H1 (cell line): ENCODE measurements at regions not wholly inside any gene's neighbourhood (a gene's known extent, or its start where the extent isn't known, plus 50 kb on each side); places are given as distances from the start of the nearest gene placed in this dataset.

ENCODE experiments used
- CTCF ChIA-PET: fragments of 300-600 bp; sonication (Branson Sonifier 250); formaldehyde crosslinking; loops from one replicate; lab custom pipeline; 2021; ENCODE audit not compliant: partially characterized antibody; lab: Charles Lee
- POLR2A ChIA-PET: fragments of 300-600 bp; sonication (Branson Sonifier 250); formaldehyde crosslinking; loops from one replicate; lab custom pipeline; 2021; ENCODE audit warnings: inconsistent platforms; ENCODE audit not compliant: partially characterized antibody; lab: Charles Lee
- DNase-seq, 2 experiments: peaks; one replicate each; pipeline versions ENCODE4 v3.0.0 to v3.0.0-alpha.2; 2010 to 2022; ENCODE audit warnings: low spot score in 2 of 2, low read depth in 1 of 2, mixed read lengths in 1 of 2
- FAIRE-seq: peaks from 2 replicates; lab custom pipeline; 2011; peaks lifted over from hg19 to GRCh38; lab: Jason Lieb, UNC
- H2AFZ ChIP-seq: 2 replicates; pipeline ENCODE4 v1.8.1; 2012; ENCODE audit warnings: low read length, inconsistent platforms
- H2AK5ac ChIP-seq: 2 replicates; pipeline ENCODE4 v1.6.1; 2013; ENCODE audit warnings: low read depth, low read length
- H2BK120ac ChIP-seq: replicated peaks from 2 replicates; pipeline ENCODE3; 2013; ENCODE audit warnings: low read depth, low read length, inconsistent platforms
- H2BK12ac ChIP-seq: 2 replicates; pipeline ENCODE4 v1.6.1; 2013; ENCODE audit warnings: low read depth, low read length
- H2BK15ac ChIP-seq: 2 replicates; pipeline ENCODE4 v1.6.1; 2013; ENCODE audit warnings: low read length
- H2BK20ac ChIP-seq: 2 replicates; pipeline ENCODE4 v1.6.1; 2013; ENCODE audit warnings: low read length
- H2BK5ac ChIP-seq: 2 replicates; pipeline ENCODE4 v1.6.1; 2013; ENCODE audit warnings: low read depth, low read length
- H3K14ac ChIP-seq: 2 replicates; pipeline ENCODE4 v1.6.1; 2013; ENCODE audit warnings: inconsistent platforms; ENCODE audit not compliant: insufficient read length
- H3K18ac ChIP-seq: 2 replicates; pipeline ENCODE4 v1.6.1; 2013; ENCODE audit warnings: low read length; ENCODE audit errors: extremely low read depth
- H3K23ac ChIP-seq: 2 replicates; pipeline ENCODE4 v1.6.1; 2013; ENCODE audit warnings: inconsistent platforms; ENCODE audit not compliant: insufficient read length
- H3K23me2 ChIP-seq: 2 replicates; pipeline ENCODE4 v1.6.1; 2013; ENCODE audit warnings: low read depth, low read length
- H3K27ac ChIP-seq: 2 replicates; pipeline ENCODE4 v1.6.1; 2011; ENCODE audit warnings: low read depth, low read length, inconsistent platforms
- H3K27me3 ChIP-seq, 4 experiments: replicated peaks in 1 of 4; 1 replicate in 1 of 4; 2 replicates in 3 of 4; pipeline versions ENCODE4 v1.6.1 to v1.8.1; 2011 to 2013; ENCODE audit warnings: low read length in 3 of 4, mild to moderate bottlenecking in 3 of 4, inconsistent platforms in 2 of 4, mixed read lengths in 2 of 4, moderate library complexity in 1 of 4; ENCODE audit not compliant: control insufficient read depth in 3 of 4, insufficient read depth in 3 of 4; ENCODE audit errors: extremely low read depth in 1 of 4
- H3K36me3 ChIP-seq, 4 experiments: 2 replicates each; pipeline versions ENCODE4 v1.6.1 to v1.8.1; 2011 to 2013; ENCODE audit warnings: mild to moderate bottlenecking in 4 of 4, low read length in 3 of 4, moderate library complexity in 2 of 4, control low read depth in 1 of 4, inconsistent platforms in 1 of 4; ENCODE audit not compliant: insufficient read depth in 4 of 4, control insufficient read depth in 2 of 4
- H3K4ac ChIP-seq: replicated peaks from 2 replicates; pipeline ENCODE3; 2013; ENCODE audit warnings: low read length, low read depth, mixed read lengths, inconsistent platforms; ENCODE audit not compliant: insufficient read length
- H3K4me1 ChIP-seq, 4 experiments: replicated peaks in 1 of 4; 1 replicate in 1 of 4; 2 replicates in 3 of 4; pipeline versions ENCODE4 v1.6.1 to v1.8.1; 2011 to 2013; ENCODE audit warnings: low read length in 3 of 4, inconsistent platforms in 2 of 4, mixed read lengths in 1 of 4; ENCODE audit not compliant: insufficient read depth in 4 of 4, control insufficient read depth in 3 of 4
- H3K4me2 ChIP-seq, 2 experiments: 2 replicates each; pipeline versions ENCODE4 v1.6.1 to v1.8.1; 2011 to 2013; ENCODE audit warnings: low read depth in 2 of 2, low read length in 2 of 2, control low read depth in 1 of 2, inconsistent platforms in 1 of 2, mild to moderate bottlenecking in 1 of 2; ENCODE audit not compliant: insufficient read depth in 1 of 2
- H3K4me3 ChIP-seq, 4 experiments: fragments of 200-600, 300-600 bp in 1 of 4; sonication (generic), shearing (Covaris generic), sonication (Bioruptor Twin) in 1 of 4; 2 replicates each; pipeline versions ENCODE4 v1.5.1 to v1.8.1; 2011 to 2016; ENCODE audit warnings: low read length in 4 of 4, low read depth in 3 of 4, control low read depth in 2 of 4, inconsistent platforms in 2 of 4, mild to moderate bottlenecking in 2 of 4, mixed read lengths in 1 of 4, moderate library complexity in 1 of 4; ENCODE audit not compliant: insufficient read depth in 2 of 4; ENCODE audit errors: extremely low read depth in 1 of 4
- H3K56ac ChIP-seq: replicated peaks from 2 replicates; pipeline ENCODE3; 2013; ENCODE audit warnings: low read depth, mild to moderate bottlenecking, mixed read lengths, low read length, inconsistent platforms; ENCODE audit not compliant: insufficient read length
- H3K79me1 ChIP-seq: 2 replicates; pipeline ENCODE4 v1.6.1; 2013; ENCODE audit warnings: low read depth, low read length, control low read depth
- H3K79me2 ChIP-seq, 2 experiments: 2 replicates each; pipeline versions ENCODE4 v1.6.1 to v1.8.1; 2012 to 2013; ENCODE audit warnings: low read length in 2 of 2, mild to moderate bottlenecking in 2 of 2, inconsistent platforms in 1 of 2; ENCODE audit not compliant: insufficient read depth in 2 of 2, control insufficient read depth in 1 of 2
- H3K9ac ChIP-seq, 4 experiments: replicated peaks in 1 of 4; 1 replicate in 1 of 4; 2 replicates in 3 of 4; pipeline versions ENCODE4 v1.6.1 to v1.8.1; 2011 to 2013; ENCODE audit warnings: low read depth in 3 of 4, low read length in 3 of 4, control low read depth in 2 of 4, mild to moderate bottlenecking in 2 of 4, moderate library complexity in 2 of 4, inconsistent platforms in 1 of 4; ENCODE audit errors: extremely low read depth in 1 of 4
- H3K9me3 ChIP-seq, 2 experiments: 2 replicates each; pipeline versions ENCODE4 v1.6.1 to v1.8.1; 2012 to 2013; ENCODE audit warnings: mild to moderate bottlenecking in 2 of 2, moderate library complexity in 2 of 2, control low read depth in 1 of 2, inconsistent platforms in 1 of 2, low read depth in 1 of 2, low read length in 1 of 2, mixed read lengths in 1 of 2; ENCODE audit not compliant: insufficient read depth in 2 of 2
- H4K20me1 ChIP-seq, 2 experiments: replicated peaks in 1 of 2; 2 replicates each; pipeline versions ENCODE3 to v1.8.1; 2011 to 2013; ENCODE audit warnings: inconsistent platforms in 2 of 2, low read length in 2 of 2, mild to moderate bottlenecking in 1 of 2; ENCODE audit not compliant: insufficient read depth in 2 of 2, control insufficient read depth in 1 of 2
- H4K5ac ChIP-seq: 2 replicates; pipeline ENCODE4 v1.6.1; 2013; ENCODE audit warnings: low read length, low read depth, mixed read lengths, inconsistent platforms; ENCODE audit not compliant: insufficient read length
- H4K8ac ChIP-seq: 2 replicates; pipeline ENCODE4 v1.8.0; 2013; ENCODE audit warnings: mild to moderate bottlenecking, moderate library complexity, low read length, inconsistent platforms; ENCODE audit not compliant: insufficient read depth; ENCODE audit errors: extremely low read depth
- H4K91ac ChIP-seq: replicated peaks from 2 replicates; pipeline ENCODE3; 2013; ENCODE audit warnings: low read length, mixed read lengths, inconsistent platforms; ENCODE audit not compliant: insufficient read length
- BCL11A ChIP-seq, 2 experiments: IDR thresholded peaks; one replicate each; pipeline ENCODE4 v1.6.1; 2011; ENCODE audit warnings: low read depth in 2 of 2, low read length in 2 of 2, mild to moderate bottlenecking in 2 of 2
- CBX5 ChIP-seq: fragments of 300-800, 300-1000 bp; sonication (generic); IDR thresholded peaks from 2 replicates; pipeline ENCODE4 v1.7.1; 2016; ENCODE audit warnings: antibody characterized with exemption, low read length, low read depth
- CHD2 ChIP-seq: IDR thresholded peaks from 2 replicates; pipeline ENCODE4 v1.6.1; 2012; ENCODE audit warnings: low read length, improper control_type of control experiment
- E2F6 ChIP-seq: IDR thresholded peaks from 2 replicates; pipeline ENCODE4 v1.6.1; 2012; ENCODE audit warnings: inconsistent platforms
- EZH2 ChIP-seq: fragments of 200-600 bp; sonication (generic); IDR thresholded peaks from 2 replicates; pipeline ENCODE4 v1.7.1; 2012; ENCODE audit warnings: low read depth, mild to moderate bottlenecking, moderate library complexity, low read length, inconsistent platforms; ENCODE audit not compliant: severe bottlenecking
- GABPA ChIP-seq: IDR thresholded peaks from 2 replicates; pipeline ENCODE4 v1.6.1; 2011; ENCODE audit warnings: mild to moderate bottlenecking, low read length, moderate library complexity, borderline replicate concordance; ENCODE audit not compliant: insufficient read depth
- HDAC6 ChIP-seq: IDR thresholded peaks from one replicate; pipeline ENCODE4 v1.7.1; 2012; ENCODE audit warnings: low read depth, mild to moderate bottlenecking, inconsistent platforms, low read length, moderate library complexity
- POLR2AphosphoS5 ChIP-seq: IDR thresholded peaks from 2 replicates; pipeline ENCODE4 v1.6.1; 2011; ENCODE audit warnings: low read depth, low read length
- SIX5 ChIP-seq: IDR thresholded peaks from 2 replicates; pipeline ENCODE4 v1.6.1; 2011; ENCODE audit warnings: mild to moderate bottlenecking, low read depth, low read length
- SP4 ChIP-seq: IDR thresholded peaks from 2 replicates; pipeline ENCODE4 v1.6.1; 2012; ENCODE audit warnings: low read length, inconsistent platforms
- SUZ12 ChIP-seq: fragments of 200-600 bp; sonication (generic); IDR thresholded peaks from 2 replicates; pipeline ENCODE4 v1.6.1; 2012; ENCODE audit warnings: mild to moderate bottlenecking, inconsistent platforms, low read length, moderate library complexity, mixed read lengths
- TEAD4 ChIP-seq: IDR thresholded peaks from 2 replicates; pipeline ENCODE4 v1.6.1; 2012; ENCODE audit warnings: low read depth, low read length, inconsistent platforms, mixed read lengths
- YY1 ChIP-seq: IDR thresholded peaks from 2 replicates; pipeline ENCODE4 v1.6.1; 2011; ENCODE audit warnings: low read depth, mild to moderate bottlenecking, low read length
- WGBS, 2 experiments: shearing (Covaris generic) in 1 of 2; methylation state at CpG; one replicate each; pipeline versions ENCODE4 v1.1.6 to v1.1.7; 2013 to 2015; ENCODE audit warnings: low lambda C conversion rate in 2 of 2, mixed read lengths in 2 of 2, inconsistent platforms in 1 of 2, low coverage in 1 of 2, missing lambda C conversion rate in 1 of 2; ENCODE audit not compliant: insufficient replicate concordance in 2 of 2, insufficient coverage in 1 of 2, insufficient read length in 1 of 2; ENCODE audit errors: extremely low coverage in 1 of 2, missing lambda C conversion rate in 1 of 2; 5-methylcytosine and 5-hydroxymethylcytosine counted together
- TF ChIP-seq, protein P1 (sequence below): IDR thresholded peaks from 2 replicates; pipeline ENCODE4 v1.6.1; 2011; ENCODE audit warnings: low read length, improper control_type of control experiment

DNA sequence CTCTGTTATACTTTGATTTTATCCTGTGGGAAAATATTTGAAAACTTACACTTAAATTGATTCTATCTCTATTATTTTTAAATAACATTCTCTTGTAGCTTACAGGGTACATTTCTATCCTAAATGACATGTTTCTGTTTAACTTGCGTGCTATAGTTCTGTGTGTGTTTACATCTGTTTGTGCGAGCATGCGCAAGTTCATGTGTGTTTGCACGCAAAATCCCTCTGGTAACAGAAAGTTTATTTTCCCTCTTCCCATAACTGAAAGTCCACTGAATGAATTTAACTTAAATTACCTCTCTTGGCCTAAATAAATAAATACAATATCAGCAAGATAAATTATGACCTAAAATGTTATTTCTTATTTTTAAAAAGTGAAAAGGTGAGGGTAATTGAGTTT lies 117.3 kb upstream of the NEO1 start:
- H2BK120ac ChIP-seq = no peak overlapping the region
- no peak overlapping the region for H3K4me3 ChIP-seq
- no peak for FAIRE-seq
- H2BK20ac ChIP-seq = no peak overlapping the region
- no peak overlapping the region for H4K5ac ChIP-seq
- H2BK15ac ChIP-seq = no peak overlapping the region
- POLR2A ChIA-PET = no interaction called here
- no peaks in the 10 kb centered on the region for H3K9me3 ChIP-seq
- no peaks in the 10 kb centered on the region for H3K36me3 ChIP-seq
- no peaks in the 10 kb centered on the region for H3K23me2 ChIP-seq
- 80% methylated on average over 4 of the region's 4 CpGs; no CpG with 5 or more reads in 1 of the 2 experiments for WGBS, 2 experiments
- no peaks in the 10 kb centered on the region for H3K79me1 ChIP-seq
- H2BK12ac ChIP-seq = no peak overlapping the region
- no peak overlapping the region for H2BK5ac ChIP-seq
- H3K27me3 ChIP-seq = no peaks in the 10 kb centered on the region
- H2AFZ ChIP-seq = no peak overlapping the region
- no peak overlapping the region for H4K8ac ChIP-seq
- H3K4ac ChIP-seq = no peak overlapping the region
- no peak overlapping the region for H3K18ac ChIP-seq
- no peak overlapping the region for H3K4me2 ChIP-seq
- H3K56ac ChIP-seq = no peak overlapping the region
- H3K23ac ChIP-seq = no peak overlapping the region
- TF ChIP-seq HDAC6 (no peak), SIX5 (no peak), GABPA (no peak), BCL11A (IDR thresholded peaks at IDR 0.05; ENCODE audit: low read depth in 2 of 2, low read length in 2 of 2) (no peak), TEAD4 (no peak), CHD2 (no peak), POLR2AphosphoS5 (no peak), E2F6 (no peak), SP4 (no peak), YY1 (no peak), CBX5 (no peak), EZH2 (no peak), SUZ12 (no peak)
- TF ChIP-seq, protein P1, sequence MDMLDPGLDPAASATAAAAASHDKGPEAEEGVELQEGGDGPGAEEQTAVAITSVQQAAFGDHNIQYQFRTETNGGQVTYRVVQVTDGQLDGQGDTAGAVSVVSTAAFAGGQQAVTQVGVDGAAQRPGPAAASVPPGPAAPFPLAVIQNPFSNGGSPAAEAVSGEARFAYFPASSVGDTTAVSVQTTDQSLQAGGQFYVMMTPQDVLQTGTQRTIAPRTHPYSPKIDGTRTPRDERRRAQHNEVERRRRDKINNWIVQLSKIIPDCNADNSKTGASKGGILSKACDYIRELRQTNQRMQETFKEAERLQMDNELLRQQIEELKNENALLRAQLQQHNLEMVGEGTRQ = no peak
- H3K9ac ChIP-seq = no peak overlapping the region
- H4K20me1 ChIP-seq = no peaks in the 10 kb centered on the region
- peaks cover 0 to 2% (median 0%) of the 10 kb centered on the region in 4 experiments; a peak in 2 of 7 replicates for H3K4me1 ChIP-seq
- CTCF ChIA-PET = interaction anchor here (1.5 kb wide), 1 partner anchor 11 kb away, joined by 5 read pairs; no protein-coding TSS in a partner anchor
- no peak overlapping the region for H3K14ac ChIP-seq
- no peak overlapping the region for H2AK5ac ChIP-seq
- no peak overlapping the region for H4K91ac ChIP-seq
- no peak overlapping the region for H3K27ac ChIP-seq
- no peak for DNase-seq
- H3K79me2 ChIP-seq = no peaks in the 10 kb centered on the region
